GM12878 (cell line): ENCODE measurements at regions not wholly inside any gene's neighbourhood (a gene's known extent, or its start where the extent isn't known, plus 50 kb on each side); places are given as distances from the start of the nearest gene placed in this dataset.

Source experiments
- ESRRA ChIP-seq: IDR thresholded peaks from 2 replicates; pipeline ENCODE4 v1.6.1; 2012; ENCODE audit warnings: mild to moderate bottlenecking, low read length, improper control_type of control experiment
- FOXM1 ChIP-seq: IDR thresholded peaks from 2 replicates; pipeline ENCODE4 v1.6.1; 2012; ENCODE audit warnings: low read depth, mild to moderate bottlenecking, inconsistent platforms, low read length, moderate library complexity
- SMARCA5 ChIP-seq: fragments of 450-650 bp; IDR thresholded peaks from 2 replicates; pipeline ENCODE4 v1.6.1; 2017; ENCODE audit warnings: mild to moderate bottlenecking
- TF ChIP-seq, protein P1 (sequence below), 3 experiments: IDR thresholded peaks in 2 of 3; conservative IDR thresholded peaks in 1 of 3; 2 replicates each; pipeline ENCODE4 v1.5.1; 2011; ENCODE audit warnings: low read depth in 3 of 3, low read length in 3 of 3, mild to moderate bottlenecking in 3 of 3, control low read depth in 2 of 3, moderate library complexity in 2 of 3, inconsistent platforms in 1 of 3, mixed read lengths in 1 of 3; ENCODE audit not compliant: control insufficient read depth in 2 of 3, insufficient read depth in 1 of 3; ENCODE audit errors: extremely low read depth in 1 of 3

DNA sequence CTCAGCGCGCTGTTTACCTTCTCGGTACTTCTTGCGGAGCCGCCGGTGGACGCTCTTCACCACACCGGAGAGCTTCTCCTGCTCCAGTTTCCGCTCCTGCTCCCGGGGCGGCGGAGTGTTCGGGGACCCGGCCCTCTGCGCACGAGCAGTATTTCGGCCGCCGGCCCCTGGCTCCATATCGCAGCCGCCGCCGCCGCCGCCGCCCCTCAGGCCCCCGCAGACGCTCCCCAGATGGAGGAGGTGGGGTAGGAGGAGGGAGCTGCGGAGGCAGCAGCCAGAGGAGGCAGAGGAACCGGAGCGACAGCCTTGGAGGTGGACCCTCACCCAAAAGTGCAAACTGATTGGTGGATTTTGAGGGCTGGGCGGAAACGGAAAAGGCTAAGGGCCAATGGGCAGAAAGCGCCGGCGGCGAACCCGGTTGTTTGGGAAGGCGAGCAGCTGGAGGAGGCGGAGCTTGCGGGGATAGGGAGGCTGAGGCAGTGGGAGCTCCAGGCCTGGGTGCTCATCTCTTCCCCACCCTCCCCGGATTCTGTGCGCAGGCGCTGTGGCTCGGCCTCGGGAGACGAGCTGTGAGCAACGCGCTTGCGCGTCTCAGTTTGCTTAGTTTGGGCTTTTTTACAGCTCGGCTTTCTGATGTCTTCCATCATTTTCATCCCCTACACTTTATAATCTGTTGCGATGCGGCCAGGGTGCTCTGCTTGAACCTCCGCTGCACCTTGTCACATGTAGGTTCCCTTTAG is 146.9 kb downstream of the GPR85 start:
- TF ChIP-seq SMARCA5, result 0 out of 2 replicates have a peak, but pooled peaks have one; percentile 23
- TF ChIP-seq, protein P1, sequence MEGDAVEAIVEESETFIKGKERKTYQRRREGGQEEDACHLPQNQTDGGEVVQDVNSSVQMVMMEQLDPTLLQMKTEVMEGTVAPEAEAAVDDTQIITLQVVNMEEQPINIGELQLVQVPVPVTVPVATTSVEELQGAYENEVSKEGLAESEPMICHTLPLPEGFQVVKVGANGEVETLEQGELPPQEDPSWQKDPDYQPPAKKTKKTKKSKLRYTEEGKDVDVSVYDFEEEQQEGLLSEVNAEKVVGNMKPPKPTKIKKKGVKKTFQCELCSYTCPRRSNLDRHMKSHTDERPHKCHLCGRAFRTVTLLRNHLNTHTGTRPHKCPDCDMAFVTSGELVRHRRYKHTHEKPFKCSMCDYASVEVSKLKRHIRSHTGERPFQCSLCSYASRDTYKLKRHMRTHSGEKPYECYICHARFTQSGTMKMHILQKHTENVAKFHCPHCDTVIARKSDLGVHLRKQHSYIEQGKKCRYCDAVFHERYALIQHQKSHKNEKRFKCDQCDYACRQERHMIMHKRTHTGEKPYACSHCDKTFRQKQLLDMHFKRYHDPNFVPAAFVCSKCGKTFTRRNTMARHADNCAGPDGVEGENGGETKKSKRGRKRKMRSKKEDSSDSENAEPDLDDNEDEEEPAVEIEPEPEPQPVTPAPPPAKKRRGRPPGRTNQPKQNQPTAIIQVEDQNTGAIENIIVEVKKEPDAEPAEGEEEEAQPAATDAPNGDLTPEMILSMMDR (IDR thresholded peaks at IDR 0.05 in 2 of 3, conservative IDR thresholded peaks at IDR 0.05 in 1 of 3; ENCODE audit: control insufficient read depth in 2 of 3, extremely low read depth in 1 of 3, insufficient read depth in 1 of 3, low read depth in 3 of 3, low read length in 3 of 3), result no peak
- TF ChIP-seq ESRRA, result no peak
- no peak for TF ChIP-seq FOXM1
